ENCODE measurements at regions not wholly inside any gene's neighbourhood (a gene's known extent, or its start where the extent isn't known, plus 50 kb on each side); places are given as distances from the start of the nearest gene placed in this dataset.

GRCh38 chr11:10925149-10925926, 67.5 kb upstream of the ZBED5 start:
- intact Hi-C loops (cut with DNase I): no loop called here

GRCh38 chr11:10923882-10924281, 66.0 kb upstream of the ZBED5 start:
- intact Hi-C loops (cut with DNase I): no loop called here
- H3K9me3 ChIP-seq: no peaks in the 10 kb centered on the region
- no peak overlapping the region for H3K4me3 ChIP-seq
- TF ChIP-seq EP300 (IDR thresholded peaks at IDR 0.05): no peak
- no peak for TF ChIP-seq POLR2A (IDR thresholded peaks at IDR 0.05; ENCODE audit: low read depth)
- TF ChIP-seq POLR2AphosphoS5 (IDR thresholded peaks at IDR 0.05): no peak
- TF ChIP-seq, protein P1, sequence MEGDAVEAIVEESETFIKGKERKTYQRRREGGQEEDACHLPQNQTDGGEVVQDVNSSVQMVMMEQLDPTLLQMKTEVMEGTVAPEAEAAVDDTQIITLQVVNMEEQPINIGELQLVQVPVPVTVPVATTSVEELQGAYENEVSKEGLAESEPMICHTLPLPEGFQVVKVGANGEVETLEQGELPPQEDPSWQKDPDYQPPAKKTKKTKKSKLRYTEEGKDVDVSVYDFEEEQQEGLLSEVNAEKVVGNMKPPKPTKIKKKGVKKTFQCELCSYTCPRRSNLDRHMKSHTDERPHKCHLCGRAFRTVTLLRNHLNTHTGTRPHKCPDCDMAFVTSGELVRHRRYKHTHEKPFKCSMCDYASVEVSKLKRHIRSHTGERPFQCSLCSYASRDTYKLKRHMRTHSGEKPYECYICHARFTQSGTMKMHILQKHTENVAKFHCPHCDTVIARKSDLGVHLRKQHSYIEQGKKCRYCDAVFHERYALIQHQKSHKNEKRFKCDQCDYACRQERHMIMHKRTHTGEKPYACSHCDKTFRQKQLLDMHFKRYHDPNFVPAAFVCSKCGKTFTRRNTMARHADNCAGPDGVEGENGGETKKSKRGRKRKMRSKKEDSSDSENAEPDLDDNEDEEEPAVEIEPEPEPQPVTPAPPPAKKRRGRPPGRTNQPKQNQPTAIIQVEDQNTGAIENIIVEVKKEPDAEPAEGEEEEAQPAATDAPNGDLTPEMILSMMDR (IDR thresholded peaks at IDR 0.05): no peak
- H3K27ac ChIP-seq (replicated peaks in 1 of 4): no peak overlapping the region
- DNase-seq (ENCODE audit: extremely low spot score): no peak
- no peaks in the 10 kb centered on the region for H3K27me3 ChIP-seq
- peaks cover 0 to 19% (median 8%) of the 10 kb centered on the region in 4 donors for H3K4me1 ChIP-seq
- H3K36me3 ChIP-seq: no peaks in the 10 kb centered on the region

More at GRCh38 chr11:10925149-10925926, 67.5 kb upstream of the ZBED5 start:
- TF ChIP-seq POLR2A (IDR thresholded peaks at IDR 0.05; ENCODE audit: low read depth) (no peak), EP300 (IDR thresholded peaks at IDR 0.05) (no peak), POLR2AphosphoS5 (IDR thresholded peaks at IDR 0.05) (no peak)
- TF ChIP-seq, protein P1 (IDR thresholded peaks at IDR 0.05): no peak
- no peak for DNase-seq (ENCODE audit: extremely low spot score)
- H3K4me1 ChIP-seq: peaks cover 0 to 20% (median 9%) of the 10 kb centered on the region in 4 donors
- no peaks in the 10 kb centered on the region for H3K27me3 ChIP-seq
- H3K9me3 ChIP-seq: no peaks in the 10 kb centered on the region
- no peak overlapping the region for H3K27ac ChIP-seq (replicated peaks in 1 of 4)
- no peak overlapping the region for H3K4me3 ChIP-seq
- no peaks in the 10 kb centered on the region for H3K36me3 ChIP-seq
- 64% methylated on average over 6 of the region's 6 CpGs for WGBS

GRCh38 chr11:10922892-10923291, 65.0 kb upstream of the ZBED5 start:
- intact Hi-C loops (cut with DNase I): no loop called here
- 70% methylated on average over 1 of the region's 1 CpG for WGBS
- no peak for DNase-seq (ENCODE audit: extremely low spot score)
- peaks cover 0 to 15% (median 6%) of the 10 kb centered on the region in 4 donors for H3K4me1 ChIP-seq
- H3K36me3 ChIP-seq: no peaks in the 10 kb centered on the region
- no peak overlapping the region for H3K27ac ChIP-seq (replicated peaks in 1 of 4)
- H3K9me3 ChIP-seq: no peaks in the 10 kb centered on the region
- no peak overlapping the region for H3K4me3 ChIP-seq
- TF ChIP-seq, protein P1 (IDR thresholded peaks at IDR 0.05): no peak
- TF ChIP-seq EP300 (IDR thresholded peaks at IDR 0.05): no peak
- no peak for TF ChIP-seq POLR2AphosphoS5 (IDR thresholded peaks at IDR 0.05)
- TF ChIP-seq POLR2A (IDR thresholded peaks at IDR 0.05; ENCODE audit: low read depth): no peak
- no peaks in the 10 kb centered on the region for H3K27me3 ChIP-seq

DNA sequence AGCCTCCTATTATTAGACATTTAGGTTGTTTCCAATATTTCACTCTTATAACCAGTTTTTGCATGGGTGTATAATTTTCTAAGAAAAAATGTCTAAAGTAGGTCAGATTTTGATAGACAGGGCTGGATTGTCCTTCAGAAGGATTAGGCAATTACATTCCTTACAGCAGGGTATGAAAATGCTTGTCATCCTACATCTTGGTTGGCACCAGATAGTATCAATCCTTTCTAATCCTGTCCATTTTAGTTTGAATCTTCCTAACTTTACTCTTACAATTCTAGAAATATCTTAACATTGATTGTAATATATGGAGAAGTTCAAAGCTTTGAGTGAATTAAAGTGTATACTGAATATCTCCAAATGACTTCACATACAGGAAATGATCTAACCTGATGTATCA, 63.0 kb upstream of the ZBED5 start:
- H3K4me3 ChIP-seq: no peak overlapping the region
- H3K27ac ChIP-seq (replicated peaks in 1 of 4): no peak overlapping the region
- H3K36me3 ChIP-seq: no peaks in the 10 kb centered on the region
- no peak for DNase-seq (ENCODE audit: extremely low spot score)
- no peak for TF ChIP-seq POLR2A (IDR thresholded peaks at IDR 0.05; ENCODE audit: low read depth)
- TF ChIP-seq, protein P1 (IDR thresholded peaks at IDR 0.05): no peak
- TF ChIP-seq EP300 (IDR thresholded peaks at IDR 0.05): no peak
- no peaks in the 10 kb centered on the region for H3K27me3 ChIP-seq
- H3K9me3 ChIP-seq: no peaks in the 10 kb centered on the region
- intact Hi-C loops (cut with DNase I): no loop called here
- peaks cover 0 to 7% (median 3%) of the 10 kb centered on the region in 4 donors for H3K4me1 ChIP-seq

DNA sequence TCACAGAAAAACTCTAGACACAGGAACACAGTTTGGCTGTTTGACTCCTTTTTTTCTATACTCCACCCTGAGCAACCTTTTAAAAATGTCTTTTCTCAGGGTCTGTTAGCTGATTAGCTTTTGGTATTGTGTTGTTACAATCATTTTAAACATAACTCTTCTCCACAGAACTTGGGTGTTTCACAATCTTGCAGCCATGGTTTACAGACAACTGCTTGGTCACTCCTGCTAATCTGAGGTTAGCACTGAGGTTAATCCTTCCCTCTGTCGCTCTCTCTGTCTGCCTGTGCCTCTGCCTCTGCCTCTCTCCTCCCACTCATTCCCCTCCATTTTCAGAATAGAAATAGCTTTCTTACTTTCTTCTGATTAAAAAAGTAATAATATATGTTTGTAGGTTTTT, 62.4 kb upstream of the ZBED5 start:
- Histone ChIP-seq H3K4me3 (no peak overlapping the region), H3K27ac (replicated peaks in 1 of 4) (no peak overlapping the region), H3K27me3 (no peaks in the 10 kb centered on the region), H3K4me1 (peaks cover 0 to 2% (median under 1%) of the 10 kb centered on the region in 4 donors), H3K36me3 (no peaks in the 10 kb centered on the region), H3K9me3 (no peaks in the 10 kb centered on the region)
- intact Hi-C loops (cut with DNase I): no loop called here
- WGBS: 74% methylated on average over 1 of the region's 1 CpG
- TF ChIP-seq EP300 (IDR thresholded peaks at IDR 0.05) (no peak), POLR2A (IDR thresholded peaks at IDR 0.05; ENCODE audit: low read depth) (no peak), POLR2AphosphoS5 (IDR thresholded peaks at IDR 0.05) (no peak)
- TF ChIP-seq, protein P1 (IDR thresholded peaks at IDR 0.05): no peak
- DNase-seq (ENCODE audit: extremely low spot score): no peak

Data from esophagus muscularis mucosa (tissue), 4 donors.